H1 (cell line): ENCODE measurements at regions not wholly inside any gene's neighbourhood (a gene's known extent, or its start where the extent isn't known, plus 50 kb on each side); places are given as distances from the start of the nearest gene placed in this dataset.

Source experiments
- EGR1 ChIP-seq: IDR thresholded peaks from 2 replicates; pipeline ENCODE4 v1.6.1; 2011; ENCODE audit warnings: low read depth, low read length, borderline replicate concordance
- JUN ChIP-seq: IDR thresholded peaks from 2 replicates; pipeline ENCODE4 v1.6.1; 2011; ENCODE audit warnings: low read depth, mild to moderate bottlenecking, improper control_type of control experiment, low read length
- NANOG ChIP-seq: IDR thresholded peaks from 2 replicates; pipeline ENCODE4 v1.6.1; 2011; ENCODE audit warnings: low read length, low read depth, mild to moderate bottlenecking, inconsistent platforms; ENCODE audit not compliant: insufficient read depth, poor library complexity, severe bottlenecking
- POLR2A ChIP-seq, 2 experiments: IDR thresholded peaks; 1 replicate in 1 of 2; 2 replicates in 1 of 2; pipeline ENCODE4 v1.6.1; 2011; ENCODE audit warnings: low read depth in 2 of 2, low read length in 2 of 2, mild to moderate bottlenecking in 2 of 2; ENCODE audit errors: control extremely low read depth in 1 of 2

- TF ChIP-seq JUN (no peak), POLR2A (IDR thresholded peaks at IDR 0.05; ENCODE audit: control extremely low read depth in 1 of 2, low read depth in 2 of 2, low read length in 2 of 2) (no peak), NANOG (no peak), EGR1 (no peak)
- TF ChIP-seq, all 59 proteins: peak for 0
Measured at GRCh38 chr2:129205766-129206165, 773.7 kb upstream of the RAB6C start (continued).
